Esophagus muscularis mucosa (tissue), 4 donors: ENCODE measurements at regions not wholly inside any gene's neighbourhood (a gene's known extent, or its start where the extent isn't known, plus 50 kb on each side); places are given as distances from the start of the nearest gene placed in this dataset.

Experiments used
- EP300 ChIP-seq: sonication (generic); formaldehyde crosslinking; IDR thresholded peaks from one replicate; pipeline ENCODE4 v1.6.1; 2017; ENCODE audit warnings: antibody characterized with exemption
- POLR2A ChIP-seq: fragments of 450-650 bp; IDR thresholded peaks from one replicate; pipeline ENCODE4 v1.6.1; 2017; ENCODE audit warnings: antibody characterized with exemption, moderate library complexity, mild to moderate bottlenecking, low read depth
- POLR2AphosphoS5 ChIP-seq, 2 donors: sonication (generic); formaldehyde crosslinking; IDR thresholded peaks; one replicate each; pipeline ENCODE4 v1.6.1; 2017; ENCODE audit warnings: antibody characterized with exemption in 2 of 2
- TF ChIP-seq, protein P1 (sequence below), 3 experiments: fragments of 200-600 bp in 2 of 3; fragments of 450-650 bp in 1 of 3; sonication (generic) in 2 of 3; IDR thresholded peaks; one replicate each; pipeline ENCODE4 v1.5.1; 2017 to 2019; ENCODE audit warnings: antibody characterized with exemption in 3 of 3, mild to moderate bottlenecking in 2 of 3, moderate library complexity in 1 of 3

DNA sequence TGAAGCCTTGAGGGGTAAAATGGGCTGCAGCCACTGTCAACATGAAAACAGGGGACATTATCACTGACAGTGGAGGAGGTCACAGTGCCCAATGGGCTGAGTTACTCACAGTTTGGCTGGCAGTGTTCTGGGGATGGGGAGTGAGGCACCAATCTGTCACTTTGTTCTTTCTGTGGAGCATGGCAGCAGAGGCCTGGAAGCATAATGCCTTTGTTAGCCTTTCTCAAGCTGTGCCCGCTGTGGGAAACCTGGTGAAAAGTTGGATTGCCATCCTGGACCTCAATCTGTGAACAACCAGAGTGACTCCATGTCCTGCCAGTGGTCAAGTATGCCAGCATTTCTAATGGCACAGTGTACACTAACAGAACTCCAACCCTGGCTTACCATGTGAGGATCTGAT lies 143.6 kb downstream of the OR2B2 start:
- no peak for TF ChIP-seq EP300
- TF ChIP-seq, protein P1, sequence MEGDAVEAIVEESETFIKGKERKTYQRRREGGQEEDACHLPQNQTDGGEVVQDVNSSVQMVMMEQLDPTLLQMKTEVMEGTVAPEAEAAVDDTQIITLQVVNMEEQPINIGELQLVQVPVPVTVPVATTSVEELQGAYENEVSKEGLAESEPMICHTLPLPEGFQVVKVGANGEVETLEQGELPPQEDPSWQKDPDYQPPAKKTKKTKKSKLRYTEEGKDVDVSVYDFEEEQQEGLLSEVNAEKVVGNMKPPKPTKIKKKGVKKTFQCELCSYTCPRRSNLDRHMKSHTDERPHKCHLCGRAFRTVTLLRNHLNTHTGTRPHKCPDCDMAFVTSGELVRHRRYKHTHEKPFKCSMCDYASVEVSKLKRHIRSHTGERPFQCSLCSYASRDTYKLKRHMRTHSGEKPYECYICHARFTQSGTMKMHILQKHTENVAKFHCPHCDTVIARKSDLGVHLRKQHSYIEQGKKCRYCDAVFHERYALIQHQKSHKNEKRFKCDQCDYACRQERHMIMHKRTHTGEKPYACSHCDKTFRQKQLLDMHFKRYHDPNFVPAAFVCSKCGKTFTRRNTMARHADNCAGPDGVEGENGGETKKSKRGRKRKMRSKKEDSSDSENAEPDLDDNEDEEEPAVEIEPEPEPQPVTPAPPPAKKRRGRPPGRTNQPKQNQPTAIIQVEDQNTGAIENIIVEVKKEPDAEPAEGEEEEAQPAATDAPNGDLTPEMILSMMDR (IDR thresholded peaks at IDR 0.05): no peak
- no peak for TF ChIP-seq POLR2A
- TF ChIP-seq POLR2AphosphoS5 (IDR thresholded peaks at IDR 0.05): no peak
